Immature natural killer cell (primary cell): ENCODE measurements at regions not wholly inside any gene's neighbourhood (a gene's known extent, or its start where the extent isn't known, plus 50 kb on each side); places are given as distances from the start of the nearest gene placed in this dataset.

Experiments
- DNase-seq, 3 donors: peaks; one replicate each; pipeline ENCODE4 v3.0.0; 2022; ENCODE audit warnings: mixed read lengths in 1 of 3
- H3K27ac Mint-ChIP-seq, 6 donors: one replicate each; pipeline ENCODE4 v1.8.0; 2020; ENCODE audit warnings: mixed read lengths in 6 of 6, mild to moderate bottlenecking in 5 of 6, inconsistent platforms in 4 of 6, moderate library complexity in 3 of 6
- H3K27me3 Mint-ChIP-seq, 3 donors: one replicate each; pipeline ENCODE4 v1.8.0; 2020 to 2021; ENCODE audit warnings: low read depth in 3 of 3, mild to moderate bottlenecking in 3 of 3, mixed read lengths in 3 of 3, moderate library complexity in 3 of 3, inconsistent platforms in 1 of 3
- H3K36me3 Mint-ChIP-seq, 3 donors: one replicate each; pipeline ENCODE4 v1.8.0; 2020; ENCODE audit warnings: mixed read lengths in 3 of 3, inconsistent platforms in 2 of 3, mild to moderate bottlenecking in 2 of 3
- H3K4me1 Mint-ChIP-seq, 2 donors: one replicate each; pipeline ENCODE4 v1.8.0; 2020; ENCODE audit warnings: inconsistent platforms in 2 of 2, mild to moderate bottlenecking in 2 of 2, mixed read lengths in 2 of 2, moderate library complexity in 1 of 2
- H3K4me3 Mint-ChIP-seq, 5 donors: one replicate each; pipeline ENCODE4 v1.8.0; 2020; ENCODE audit warnings: mild to moderate bottlenecking in 5 of 5, mixed read lengths in 5 of 5, inconsistent platforms in 3 of 5, moderate library complexity in 3 of 5
- H3K9me3 Mint-ChIP-seq, 6 donors: one replicate each; pipeline ENCODE4 v1.8.0; 2020; ENCODE audit warnings: mild to moderate bottlenecking in 6 of 6, mixed read lengths in 6 of 6, inconsistent platforms in 4 of 6, moderate library complexity in 3 of 6

GRCh38 chr10:133035952-133036351 is 51.8 kb upstream of the ADGRA1 start:
- no peaks in the 10 kb centered on the region for H3K36me3 Mint-ChIP-seq
- no peaks in the 10 kb centered on the region for H3K9me3 Mint-ChIP-seq
- peak overlapping the region in 1 of 6 donors; percentile 54 for H3K27ac Mint-ChIP-seq
- H3K4me1 Mint-ChIP-seq = peaks cover 9 to 12% of the 10 kb centered on the region in 2 donors
- no peak overlapping the region for H3K4me3 Mint-ChIP-seq
- DNase-seq = no peak
- peaks cover 3 to 14% (median 6%) of the 10 kb centered on the region in 3 donors for H3K27me3 Mint-ChIP-seq

GRCh38 chr10:133034762-133035161 is 53.0 kb upstream of the ADGRA1 start:
- Mint-ChIP-seq H3K27ac (peak overlapping the region in 1 of 6 donors; percentile 54), H3K4me1 (peaks cover 9 to 12% of the 10 kb centered on the region in 2 donors), H3K27me3 (peaks cover 5 to 14% (median 6%) of the 10 kb centered on the region in 3 donors), H3K4me3 (no peak overlapping the region), H3K36me3 (no peaks in the 10 kb centered on the region), H3K9me3 (no peaks in the 10 kb centered on the region)
- no peak for DNase-seq

GRCh38 chr10:133034092-133034491 is 53.6 kb upstream of the ADGRA1 start:
- Mint-ChIP-seq H3K36me3 (no peaks in the 10 kb centered on the region), H3K27ac (peak overlapping the region in 2 of 6 donors; percentile 80 to 86), H3K27me3 (peaks cover 5 to 14% (median 6%) of the 10 kb centered on the region in 3 donors), H3K4me1 (peaks cover 9 to 12% of the 10 kb centered on the region in 2 donors), H3K9me3 (no peaks in the 10 kb centered on the region), H3K4me3 (no peak overlapping the region)
- DNase-seq = no peak

GRCh38 chr10:133033742-133034048 is 54.0 kb upstream of the ADGRA1 start:
- Mint-ChIP-seq H3K27ac (peak overlapping the region in 3 of 6 donors; percentile 68 to 86 (median 80)), H3K4me3 (peak overlapping the region in 1 of 5 donors; percentile 62)
- no peak for DNase-seq

GRCh38 chr10:133032976-133033741 is 54.6 kb upstream of the ADGRA1 start:
- no peaks in the 10 kb centered on the region for H3K9me3 Mint-ChIP-seq
- H3K4me1 Mint-ChIP-seq = peaks cover 9 to 12% of the 10 kb centered on the region in 2 donors
- no peaks in the 10 kb centered on the region for H3K36me3 Mint-ChIP-seq
- peaks cover 4 to 13% (median 4%) of the 10 kb centered on the region in 3 donors for H3K27me3 Mint-ChIP-seq
- peak overlapping the region in 2 of 5 donors; percentile 46 to 62 for H3K4me3 Mint-ChIP-seq
- DNase-seq = peak; percentile 41 to 50 (median 44)
- peak overlapping the region in 2 of 6 donors; percentile 68 to 80 for H3K27ac Mint-ChIP-seq

More at GRCh38 chr10:133033742-133034048, 54.0 kb upstream of the ADGRA1 start:
- peaks cover 5 to 15% (median 6%) of the 10 kb centered on the region in 3 donors for H3K27me3 Mint-ChIP-seq
- peaks cover 9 to 12% of the 10 kb centered on the region in 2 donors for H3K4me1 Mint-ChIP-seq
- no peaks in the 10 kb centered on the region for H3K9me3 Mint-ChIP-seq
- H3K36me3 Mint-ChIP-seq = no peaks in the 10 kb centered on the region

GRCh38 chr10:133032231-133032630 is 55.5 kb upstream of the ADGRA1 start:
- H3K36me3 Mint-ChIP-seq = no peaks in the 10 kb centered on the region
- H3K4me3 Mint-ChIP-seq = no peak overlapping the region
- no peaks in the 10 kb centered on the region for H3K9me3 Mint-ChIP-seq
- H3K4me1 Mint-ChIP-seq = peaks cover 9 to 12% of the 10 kb centered on the region in 2 donors
- H3K27ac Mint-ChIP-seq = no peak overlapping the region
- peaks cover 4 to 13% (median 4%) of the 10 kb centered on the region in 3 donors for H3K27me3 Mint-ChIP-seq
- no peak for DNase-seq

GRCh38 chr10:133031541-133032125 is 56.1 kb upstream of the ADGRA1 start:
- peaks cover 4 to 13% (median 4%) of the 10 kb centered on the region in 3 donors for H3K27me3 Mint-ChIP-seq
- H3K27ac Mint-ChIP-seq = no peak overlapping the region
- DNase-seq = no peak
- H3K4me1 Mint-ChIP-seq = peaks cover 9 to 12% of the 10 kb centered on the region in 2 donors
- H3K9me3 Mint-ChIP-seq = no peaks in the 10 kb centered on the region
- no peaks in the 10 kb centered on the region for H3K36me3 Mint-ChIP-seq
- H3K4me3 Mint-ChIP-seq = no peak overlapping the region

GRCh38 chr10:133030781-133031180 is 56.9 kb upstream of the ADGRA1 start:
- Mint-ChIP-seq H3K4me3 (no peak overlapping the region), H3K27ac (no peak overlapping the region), H3K36me3 (no peaks in the 10 kb centered on the region), H3K9me3 (no peaks in the 10 kb centered on the region), H3K27me3 (peaks cover 4 to 13% (median 4%) of the 10 kb centered on the region in 3 donors), H3K4me1 (peaks cover 9 to 12% of the 10 kb centered on the region in 2 donors)
- no peak for DNase-seq

GRCh38 chr10:133030126-133030525 is 57.6 kb upstream of the ADGRA1 start:
- no peak for DNase-seq
- no peaks in the 10 kb centered on the region for H3K36me3 Mint-ChIP-seq
- peaks cover 9 to 12% of the 10 kb centered on the region in 2 donors for H3K4me1 Mint-ChIP-seq
- no peaks in the 10 kb centered on the region for H3K9me3 Mint-ChIP-seq
- H3K27me3 Mint-ChIP-seq = peaks cover 4 to 13% (median 4%) of the 10 kb centered on the region in 3 donors
- H3K27ac Mint-ChIP-seq = no peak overlapping the region
- H3K4me3 Mint-ChIP-seq = no peak overlapping the region

- no peak for DNase-seq
- no peaks in the 10 kb centered on the region for H3K36me3 Mint-ChIP-seq
- H3K9me3 Mint-ChIP-seq = no peaks in the 10 kb centered on the region
- H3K27me3 Mint-ChIP-seq = peaks cover 4 to 7% (median 6%) of the 10 kb centered on the region in 3 donors
- H3K4me1 Mint-ChIP-seq = peaks cover 9 to 12% of the 10 kb centered on the region in 2 donors
- no peak overlapping the region for H3K4me3 Mint-ChIP-seq
- no peak overlapping the region for H3K27ac Mint-ChIP-seq
Measured at GRCh38 chr10:133028956-133029355, 58.8 kb upstream of the ADGRA1 start.

- H3K4me1 Mint-ChIP-seq = peaks cover 3 to 5% of the 10 kb centered on the region in 2 donors
- no peak overlapping the region for H3K4me3 Mint-ChIP-seq
- no peaks in the 10 kb centered on the region for H3K9me3 Mint-ChIP-seq
- DNase-seq = no peak
- H3K27ac Mint-ChIP-seq = no peak overlapping the region
- H3K27me3 Mint-ChIP-seq = peaks cover under 1 to 3% (median 2%) of the 10 kb centered on the region in 3 donors
- H3K36me3 Mint-ChIP-seq = no peaks in the 10 kb centered on the region
Measured at GRCh38 chr10:133028158-133028557, 59.6 kb upstream of the ADGRA1 start.

GRCh38 chr10:133027482-133027881 is 60.2 kb upstream of the ADGRA1 start:
- Mint-ChIP-seq H3K9me3 (no peaks in the 10 kb centered on the region), H3K36me3 (no peaks in the 10 kb centered on the region), H3K27me3 (peaks cover 0 to 3% (median 2%) of the 10 kb centered on the region in 3 donors), H3K27ac (no peak overlapping the region), H3K4me3 (no peak overlapping the region), H3K4me1 (no peaks in the 10 kb centered on the region)
- no peak for DNase-seq

- H3K9me3 Mint-ChIP-seq = no peaks in the 10 kb centered on the region
- no peaks in the 10 kb centered on the region for H3K36me3 Mint-ChIP-seq
- DNase-seq = no peak
- no peaks in the 10 kb centered on the region for H3K4me1 Mint-ChIP-seq
- H3K27ac Mint-ChIP-seq = no peak overlapping the region
- no peak overlapping the region for H3K4me3 Mint-ChIP-seq
- H3K27me3 Mint-ChIP-seq = peaks cover 0 to 3% (median 2%) of the 10 kb centered on the region in 3 donors
Measured at GRCh38 chr10:133026726-133027395, 60.9 kb upstream of the ADGRA1 start.

- Mint-ChIP-seq H3K9me3 (no peaks in the 10 kb centered on the region), H3K4me3 (no peak overlapping the region), H3K4me1 (no peaks in the 10 kb centered on the region), H3K27ac (no peak overlapping the region), H3K36me3 (no peaks in the 10 kb centered on the region), H3K27me3 (peaks cover 0 to 3% (median 2%) of the 10 kb centered on the region in 3 donors)
- DNase-seq = no peak
Measured at GRCh38 chr10:133026171-133026570, 61.6 kb upstream of the ADGRA1 start.
